PFSK-1 (cell line): ENCODE measurements at regions not wholly inside any gene's neighbourhood (a gene's known extent, or its start where the extent isn't known, plus 50 kb on each side); places are given as distances from the start of the nearest gene placed in this dataset.

Experiments
- POLR2AphosphoS5 ChIP-seq: IDR thresholded peaks from 2 replicates; pipeline ENCODE4 v1.6.1; 2012; ENCODE audit warnings: low read depth, mild to moderate bottlenecking, control low read depth, low read length, moderate library complexity
- REST ChIP-seq, 2 experiments: IDR thresholded peaks; 2 replicates each; pipeline versions ENCODE4 v1.6.1 to v1.8.0; 2011 to 2012; ENCODE audit warnings: low read depth in 2 of 2, low read length in 2 of 2, control low read depth in 1 of 2, inconsistent platforms in 1 of 2, mild to moderate bottlenecking in 1 of 2, moderate library complexity in 1 of 2; ENCODE audit not compliant: insufficient read depth in 1 of 2
- SIN3A ChIP-seq: IDR thresholded peaks from 2 replicates; pipeline ENCODE4 v1.6.1; 2012; ENCODE audit warnings: mild to moderate bottlenecking, low read length, moderate library complexity, borderline replicate concordance; ENCODE audit not compliant: insufficient read depth

GRCh38 chr20:53831812-53832211 lies 238.2 kb upstream of the ZNF217 start:
- TF ChIP-seq POLR2AphosphoS5, result no peak
- TF ChIP-seq REST (IDR thresholded peaks at IDR 0.05; ENCODE audit: insufficient read depth in 1 of 2, low read depth in 2 of 2, low read length in 2 of 2), result no peak
- TF ChIP-seq SIN3A, result no peak
